IMR-90 (cell line): ENCODE measurements at regions not wholly inside any gene's neighbourhood (a gene's known extent, or its start where the extent isn't known, plus 50 kb on each side); places are given as distances from the start of the nearest gene placed in this dataset.
A peak's percentile ranks its signal among the peaks of the same experiment; 100 is the strongest.

Experiments used
- ATAC-seq: fragments of 200-7000 bp; cut with Tn5 transposase; 2 replicates; pipeline ENCODE4 v1.9.1; 2020; ENCODE audit warnings: low read depth, mild to moderate bottlenecking, moderate library complexity
- BruUV-seq: library from RNA; stranded (reverse); fragments of 400-500 nt; replicated peaks from 2 replicates; lab custom pipeline; 2021; lab: Mats Ljungman, UMichigan
- CTCF ChIA-PET: fragments of 300-600 bp; formaldehyde crosslinking; extraction: SDS; loops from one replicate; lab custom pipeline; 2021; ENCODE audit warnings: antibody characterized with exemption; lab: Yijun Ruan, JAX
- POLR2A ChIA-PET: fragments of 300-600 bp; sonication (Branson Sonifier 250); formaldehyde crosslinking; loops from one replicate; lab custom pipeline; 2022; ENCODE audit warnings: antibody characterized with exemption; ENCODE audit not compliant: unreplicated experiment; lab: Charles Lee
- DNase-seq: peaks from one replicate; pipeline ENCODE4 v3.0.0; 2013
- H2AFZ ChIP-seq: replicated peaks from 2 replicates; pipeline ENCODE3; 2013; ENCODE audit warnings: low read length, mild to moderate bottlenecking; ENCODE audit not compliant: poor library complexity
- H2AK5ac ChIP-seq: 2 replicates; pipeline ENCODE4 v1.6.1; 2013; ENCODE audit warnings: low read depth, low read length, inconsistent platforms
- H2AK9ac ChIP-seq: replicated peaks from 2 replicates; pipeline ENCODE3; 2013; ENCODE audit warnings: mild to moderate bottlenecking, low read depth, low read length, moderate library complexity; ENCODE audit not compliant: poor library complexity
- H2BK120ac ChIP-seq: 2 replicates; pipeline ENCODE4 v1.6.1; 2013; ENCODE audit warnings: low read depth, low read length, inconsistent platforms
- H2BK15ac ChIP-seq: 3 replicates; pipeline ENCODE4 v1.6.1; 2013; ENCODE audit warnings: low read depth, low read length, inconsistent platforms
- H2BK20ac ChIP-seq: 2 replicates; pipeline ENCODE4 v1.6.1; 2013; ENCODE audit warnings: low read depth, mild to moderate bottlenecking, inconsistent platforms, low read length, moderate library complexity
- H2BK5ac ChIP-seq: 2 replicates; pipeline ENCODE4 v1.6.1; 2013; ENCODE audit warnings: mild to moderate bottlenecking, low read depth, low read length, inconsistent platforms; ENCODE audit not compliant: poor library complexity, severe bottlenecking
- H3K14ac ChIP-seq: replicated peaks from 2 replicates; pipeline ENCODE4 v1.6.1; 2013; ENCODE audit warnings: low read depth, low read length, inconsistent platforms
- H3K18ac ChIP-seq: 2 replicates; pipeline ENCODE4 v1.6.1; 2013; ENCODE audit warnings: low read depth, low read length, control low read depth
- H3K23ac ChIP-seq: 2 replicates; pipeline ENCODE4 v1.6.1; 2013; ENCODE audit warnings: low read depth, low read length, inconsistent platforms
- H3K27ac ChIP-seq: 2 replicates; pipeline ENCODE4 v1.5.1; 2013; ENCODE audit warnings: mild to moderate bottlenecking, control low read depth, low read length; ENCODE audit not compliant: insufficient read depth
- H3K27me3 ChIP-seq: 2 replicates; pipeline ENCODE4 v1.6.1; 2013; ENCODE audit warnings: low read length; ENCODE audit not compliant: control insufficient read depth, insufficient read depth
- H3K36me3 ChIP-seq: 2 replicates; pipeline ENCODE4 v1.6.1; 2013; ENCODE audit warnings: low read length, mixed read lengths; ENCODE audit not compliant: control insufficient read depth, insufficient read depth
- H3K4ac ChIP-seq: 2 replicates; pipeline ENCODE4 v1.6.1; 2013; ENCODE audit warnings: low read depth, low read length, inconsistent platforms
- H3K4me1 ChIP-seq: 2 replicates; pipeline ENCODE4 v1.6.1; 2013; ENCODE audit warnings: low read length, mixed read lengths; ENCODE audit not compliant: control insufficient read depth, insufficient read depth
- H3K4me2 ChIP-seq: 2 replicates; pipeline ENCODE4 v1.6.1; 2013; ENCODE audit warnings: low read depth, mild to moderate bottlenecking, control low read depth, low read length, moderate library complexity
- H3K4me3 ChIP-seq: 2 replicates; pipeline ENCODE4 v1.5.1; 2013; ENCODE audit warnings: low read depth, mild to moderate bottlenecking, control low read depth, low read length, moderate library complexity; ENCODE audit not compliant: insufficient read depth
- H3K56ac ChIP-seq: 2 replicates; pipeline ENCODE4 v1.6.1; 2013; ENCODE audit warnings: low read length, inconsistent platforms; ENCODE audit not compliant: insufficient read depth; ENCODE audit errors: extremely low read depth
- H3K79me1 ChIP-seq, 2 experiments: 2 replicates each; pipeline ENCODE4 v1.6.1; 2013; ENCODE audit warnings: low read length in 2 of 2, inconsistent platforms in 1 of 2, low read depth in 1 of 2
- H3K9ac ChIP-seq: 2 replicates; pipeline ENCODE4 v1.6.1; 2013; ENCODE audit warnings: low read depth, low read length, control low read depth
- H3K9me1 ChIP-seq: 2 replicates; pipeline ENCODE4 v1.6.1; 2013; ENCODE audit warnings: low read length, inconsistent platforms; ENCODE audit not compliant: insufficient read depth
- H3K9me3 ChIP-seq: 2 replicates; pipeline ENCODE4 v1.6.1; 2013; ENCODE audit warnings: low read length; ENCODE audit not compliant: control insufficient read depth, insufficient read depth
- H4K20me1 ChIP-seq: 2 replicates; pipeline ENCODE4 v1.6.1; 2013; ENCODE audit warnings: low read length, inconsistent platforms; ENCODE audit not compliant: insufficient read depth
- H4K5ac ChIP-seq: 2 replicates; pipeline ENCODE4 v1.6.1; 2013; ENCODE audit warnings: mild to moderate bottlenecking, low read depth, low read length, control low read depth
- H4K8ac ChIP-seq, 2 experiments: 2 replicates each; pipeline ENCODE4 v1.6.1; 2013; ENCODE audit warnings: low read depth in 2 of 2, low read length in 2 of 2, control low read depth in 1 of 2, inconsistent platforms in 1 of 2
- H4K91ac ChIP-seq: 2 replicates; pipeline ENCODE4 v1.6.1; 2013; ENCODE audit warnings: low read depth, low read length, inconsistent platforms; ENCODE audit not compliant: insufficient read depth
- CHD1 ChIP-seq: IDR thresholded peaks from 2 replicates; pipeline ENCODE4 v1.6.1; 2012; ENCODE audit warnings: low read depth, low read length, improper control_type of control experiment
- NFE2L2 ChIP-seq: fragments of 150-350 bp; IDR thresholded peaks from 2 replicates; pipeline ENCODE4 v1.6.1; 2016; ENCODE audit warnings: low read depth, mild to moderate bottlenecking, low read length
- RAD21 ChIP-seq: IDR thresholded peaks from 2 replicates; pipeline ENCODE4 v1.6.1; 2012; ENCODE audit warnings: low read length, improper control_type of control experiment
- WGBS, 2 experiments: methylation state at CpG; one replicate each; pipeline versions ENCODE4 v1.1.5 to v1.1.7; 2013; ENCODE audit warnings: missing lambda C conversion rate in 2 of 2; ENCODE audit not compliant: insufficient read length in 1 of 2; ENCODE audit errors: extremely low coverage in 2 of 2; 5-methylcytosine and 5-hydroxymethylcytosine counted together
- dilution Hi-C: fragments of 300-500 bp; cut with HindIII; formaldehyde crosslinking; loops from one replicate; pipeline ENCODE4 v1.14.3; 2018; ENCODE audit warnings: low sequenced_read_pairs; ENCODE audit not compliant: unreplicated experiment
- in situ Hi-C: fragments of 300-500 bp; cut with MboI; formaldehyde crosslinking; loops from 3 replicates; pipeline ENCODE4 v1.14.3; 2019; ENCODE audit warnings: low sequenced_read_pairs, inconsistent platforms, mixed read lengths
- intact Hi-C: fragments of 100-400 bp; cut with micrococcal nuclease; formaldehyde crosslinking; loops from 2 replicates; pipeline ENCODE4 v1.10.0; 2022
- TF ChIP-seq, protein P1 (sequence below): conservative IDR thresholded peaks from 2 replicates; pipeline ENCODE4 v1.5.1; 2012; ENCODE audit warnings: mild to moderate bottlenecking, low read depth, low read length, improper control_type of control experiment

DNA sequence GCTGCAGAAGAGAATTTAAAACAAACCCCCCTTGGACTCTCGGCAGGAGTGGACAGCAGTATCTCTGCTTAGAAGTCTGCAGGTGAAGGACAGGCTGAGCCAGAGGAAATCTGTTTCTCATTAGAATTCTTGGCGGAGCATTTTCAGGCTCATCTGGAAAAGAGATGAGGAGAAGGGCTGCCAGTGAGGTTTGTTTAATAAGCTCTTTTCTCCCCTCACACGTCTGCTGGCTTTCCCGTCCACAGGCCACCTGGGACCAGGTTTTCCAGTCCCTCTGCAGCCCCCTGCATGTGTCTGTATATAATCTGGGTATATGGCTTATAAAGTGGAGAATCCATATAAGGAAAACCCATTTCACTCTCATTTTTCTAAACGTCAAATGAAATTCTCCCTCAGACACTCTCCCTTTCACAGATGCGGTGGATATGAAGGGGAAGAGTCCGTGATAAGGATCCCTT lies 155.4 kb upstream of the TPM1 start:
- H2AFZ ChIP-seq, result peak overlapping the region; percentile 78
- no peaks in the 10 kb centered on the region for H3K79me1 ChIP-seq
- intact Hi-C loops (no loop called here), in situ Hi-C loops (no loop called here), dilution Hi-C loops (no loop called here)
- no peaks in the 10 kb centered on the region for H3K9me3 ChIP-seq
- ChIA-PET POLR2A (interaction anchor here (0.9 to 1.2 kb wide), 2 partner anchors 158 to 161 kb away, joined by 3 read pairs; no protein-coding TSS in a partner anchor), CTCF (interaction anchor here (1.2 kb wide), 1 partner anchor 15 kb away, joined by 4 read pairs; no protein-coding TSS in a partner anchor)
- H4K5ac ChIP-seq, result no peak overlapping the region
- WGBS, 2 experiments, result no CpG with 5 or more reads among the region's 7 CpGs
- H3K4me1 ChIP-seq, result peaks cover 24% of the 10 kb centered on the region
- H3K36me3 ChIP-seq, result no peaks in the 10 kb centered on the region
- H3K14ac ChIP-seq, result peak overlapping the region; percentile 11; the same call in 1 of the 2 replicates
- H2BK15ac ChIP-seq, result peak overlapping the region; percentile 45; the same call in 2 of the 3 replicates
- peak overlapping the region; percentile 26; the same call in 1 of the 2 replicates for H3K56ac ChIP-seq
- H4K20me1 ChIP-seq, result no peaks in the 10 kb centered on the region
- H4K8ac ChIP-seq, result peak overlapping the region in 1 of 2 experiments; percentile 71; a peak in 1 of 4 replicates
- peak overlapping the region; percentile 83 for H3K4me2 ChIP-seq
- H2AK9ac ChIP-seq, result no peak overlapping the region
- peak overlapping the region; percentile 50; the same call in 1 of the 2 replicates for H4K91ac ChIP-seq
- DNase-seq (peak; percentile 49), ATAC-seq (no peak; the same call in 1 of the 2 replicates)
- no peak overlapping the region for H2BK5ac ChIP-seq
- H3K27me3 ChIP-seq, result no peaks in the 10 kb centered on the region
- H2BK20ac ChIP-seq, result peak overlapping the region; percentile 50
- H3K18ac ChIP-seq, result peak overlapping the region; percentile 42; the same call in 1 of the 2 replicates
- peak overlapping the region; percentile 0; the same call in 1 of the 2 replicates for H2AK5ac ChIP-seq
- peaks cover 10% of the 10 kb centered on the region for H3K9me1 ChIP-seq
- H3K4me3 ChIP-seq, result no peak overlapping the region
- H3K9ac ChIP-seq, result no peak overlapping the region
- H2BK120ac ChIP-seq, result peak overlapping the region; percentile 66
- H3K27ac ChIP-seq, result no peak overlapping the region
- peak overlapping the region; percentile 40; the same call in 1 of the 2 replicates for H3K4ac ChIP-seq
- TF ChIP-seq CHD1 (no peak), RAD21 (no peak), NFE2L2 (no peak)
- TF ChIP-seq, protein P1, sequence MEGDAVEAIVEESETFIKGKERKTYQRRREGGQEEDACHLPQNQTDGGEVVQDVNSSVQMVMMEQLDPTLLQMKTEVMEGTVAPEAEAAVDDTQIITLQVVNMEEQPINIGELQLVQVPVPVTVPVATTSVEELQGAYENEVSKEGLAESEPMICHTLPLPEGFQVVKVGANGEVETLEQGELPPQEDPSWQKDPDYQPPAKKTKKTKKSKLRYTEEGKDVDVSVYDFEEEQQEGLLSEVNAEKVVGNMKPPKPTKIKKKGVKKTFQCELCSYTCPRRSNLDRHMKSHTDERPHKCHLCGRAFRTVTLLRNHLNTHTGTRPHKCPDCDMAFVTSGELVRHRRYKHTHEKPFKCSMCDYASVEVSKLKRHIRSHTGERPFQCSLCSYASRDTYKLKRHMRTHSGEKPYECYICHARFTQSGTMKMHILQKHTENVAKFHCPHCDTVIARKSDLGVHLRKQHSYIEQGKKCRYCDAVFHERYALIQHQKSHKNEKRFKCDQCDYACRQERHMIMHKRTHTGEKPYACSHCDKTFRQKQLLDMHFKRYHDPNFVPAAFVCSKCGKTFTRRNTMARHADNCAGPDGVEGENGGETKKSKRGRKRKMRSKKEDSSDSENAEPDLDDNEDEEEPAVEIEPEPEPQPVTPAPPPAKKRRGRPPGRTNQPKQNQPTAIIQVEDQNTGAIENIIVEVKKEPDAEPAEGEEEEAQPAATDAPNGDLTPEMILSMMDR, result no peak
- BruUV-seq, result no TSS peak
- H3K23ac ChIP-seq, result no peak overlapping the region; the same call in 1 of the 2 replicates
